Middle frontal gyrus (tissue), 1 donor: ENCODE measurements at regions not wholly inside any gene's neighbourhood (a gene's known extent, or its start where the extent isn't known, plus 50 kb on each side); places are given as distances from the start of the nearest gene placed in this dataset.
"Not testable (repeated sequence)": the region's sequence is repeated elsewhere in the genome, so short reads cannot be mapped to it uniquely, and the experiment has no call there.

Experiments
- DNase-seq: peaks from one replicate; pipeline ENCODE4 v3.0.0-alpha.2; 2015; ENCODE audit warnings: low spot score; ENCODE audit errors: extremely low spot score

DNA sequence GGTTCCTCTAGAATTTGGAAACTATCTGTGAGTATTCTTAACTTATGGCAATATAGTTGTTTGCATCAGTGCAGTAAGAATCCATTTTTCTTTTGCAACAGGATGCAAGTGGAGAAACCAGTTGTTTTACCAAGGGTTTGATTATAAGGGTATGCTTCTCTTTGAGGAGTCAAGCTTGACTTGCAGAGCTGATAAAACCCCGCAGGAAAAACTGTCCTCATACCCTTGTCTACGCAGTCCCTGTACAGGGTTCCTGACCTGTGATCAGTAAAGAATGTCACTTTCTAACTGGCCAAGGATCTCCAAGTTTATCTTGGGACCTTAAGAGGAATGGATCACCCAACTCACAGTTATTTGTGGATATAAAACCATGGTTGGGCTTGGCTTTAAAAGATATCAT lies 161.1 kb upstream of the OLIG3 start:
- DNase-seq: no peak

DNA sequence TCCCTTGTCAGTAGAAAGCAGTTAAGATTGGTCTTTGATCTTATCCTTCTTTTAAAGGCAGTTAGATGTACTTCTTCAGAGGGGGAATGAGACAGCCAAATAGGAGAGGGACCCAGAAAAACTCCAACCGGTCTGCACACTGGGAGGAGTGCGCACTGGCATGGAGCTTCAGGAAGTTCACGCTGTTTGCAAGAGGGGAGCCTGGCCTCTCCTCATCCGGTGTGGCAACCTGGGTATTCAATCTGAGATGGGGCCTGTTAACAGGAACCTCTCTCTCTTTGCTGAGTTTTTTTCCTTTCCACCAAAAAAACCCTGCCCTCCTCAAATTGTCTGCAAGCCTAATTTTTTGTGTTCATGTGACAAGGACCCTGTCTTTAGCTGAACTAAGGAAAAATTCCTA lies 162.5 kb upstream of the OLIG3 start:
- no peak for DNase-seq

DNA sequence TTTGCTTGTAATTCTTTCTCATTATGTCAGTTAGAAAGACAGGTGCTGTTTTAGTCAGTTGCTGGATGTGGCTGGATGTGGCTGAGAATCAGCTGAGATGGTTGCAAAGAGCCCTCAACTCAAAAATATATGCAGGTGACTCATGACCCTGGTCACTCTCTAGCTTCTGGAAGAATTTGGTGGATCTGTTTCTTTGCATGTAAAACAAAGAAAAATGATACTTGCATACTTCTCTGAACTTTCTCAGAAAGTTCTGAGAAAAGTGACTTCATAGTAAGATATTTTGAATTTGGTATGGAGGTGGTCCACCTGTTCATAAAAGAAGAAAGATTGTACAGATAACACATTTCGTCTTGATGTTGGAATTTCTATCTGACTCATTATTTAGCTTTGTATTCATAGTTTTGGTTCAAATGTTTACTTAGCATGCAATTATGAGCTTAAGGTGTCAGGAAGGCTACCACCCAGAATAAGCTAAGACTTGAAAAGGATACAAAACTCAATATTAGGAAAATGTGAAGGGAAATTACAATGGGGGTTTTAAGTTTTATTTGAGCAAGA lies 163.2 kb upstream of the OLIG3 start:
- DNase-seq: no peak

DNA sequence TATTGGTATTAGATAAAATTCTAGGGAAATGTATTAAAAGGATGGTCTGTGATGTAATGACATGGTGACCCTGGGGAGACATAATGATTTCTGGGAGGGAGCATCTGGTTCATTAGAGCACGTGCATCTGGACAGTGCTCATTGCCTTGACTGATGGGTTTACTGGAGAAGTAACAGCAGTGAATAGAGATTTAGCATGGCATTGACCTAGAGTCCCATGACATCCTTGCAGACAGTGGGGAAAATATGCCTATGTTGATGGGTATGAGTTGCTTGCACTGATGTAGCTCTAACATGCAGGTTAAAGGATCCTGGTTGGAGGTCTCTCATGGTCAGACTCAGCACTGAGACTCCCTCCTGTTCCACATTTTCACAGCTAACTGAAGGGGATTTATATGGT lies 164.1 kb upstream of the OLIG3 start:
- DNase-seq: no peak

- DNase-seq: no peak
Measured at GRCh38 chr6:137659871-137660270, 165.7 kb upstream of the OLIG3 start.

DNA sequence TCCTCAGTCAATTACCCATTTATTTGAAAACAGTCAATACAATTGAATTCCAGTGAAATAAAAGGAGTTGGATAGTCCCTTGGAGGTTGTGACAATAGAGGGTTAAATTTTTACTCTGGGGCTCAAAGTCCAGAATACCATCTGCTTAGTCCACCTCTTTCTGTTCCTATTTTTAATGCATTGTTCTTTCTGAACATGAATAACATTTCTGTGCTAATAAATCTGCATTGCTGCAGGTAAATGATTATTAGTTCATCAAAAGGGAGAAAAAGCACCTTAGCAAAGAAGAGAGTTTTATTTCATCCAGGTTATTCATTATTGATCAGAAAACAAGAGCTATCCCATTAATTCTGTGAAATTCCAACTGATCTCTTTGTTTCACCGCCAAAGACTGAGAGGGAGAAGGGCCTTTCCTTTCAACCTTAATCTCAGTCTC lies 166.1 kb upstream of the OLIG3 start:
- DNase-seq: no peak

- no peak for DNase-seq
Measured at GRCh38 chr6:137661601-137662000, 167.4 kb upstream of the OLIG3 start.

DNA sequence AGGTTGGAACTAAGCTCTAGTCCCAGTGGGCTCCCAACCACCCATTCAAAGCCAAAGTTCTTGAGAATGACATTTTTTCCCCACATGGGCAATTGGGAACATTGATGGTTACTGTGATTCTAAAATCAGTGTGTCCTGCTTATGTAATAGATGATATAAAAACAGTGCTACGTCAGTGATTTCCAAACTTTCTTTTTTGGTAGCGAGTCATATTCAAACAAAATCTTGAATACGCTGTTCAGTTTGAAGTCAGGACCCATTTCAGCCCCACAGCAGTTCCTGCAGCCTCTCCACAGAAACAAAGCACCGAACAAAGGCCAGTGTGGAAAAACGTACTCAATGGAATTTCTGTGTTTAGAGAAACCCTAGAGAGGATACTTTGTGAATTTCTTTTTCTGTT lies 170.0 kb upstream of the OLIG3 start:
- DNase-seq: no peak

GRCh38 chr6:137665342-137665934 lies 171.2 kb upstream of the OLIG3 start:
- DNase-seq: no peak

DNA sequence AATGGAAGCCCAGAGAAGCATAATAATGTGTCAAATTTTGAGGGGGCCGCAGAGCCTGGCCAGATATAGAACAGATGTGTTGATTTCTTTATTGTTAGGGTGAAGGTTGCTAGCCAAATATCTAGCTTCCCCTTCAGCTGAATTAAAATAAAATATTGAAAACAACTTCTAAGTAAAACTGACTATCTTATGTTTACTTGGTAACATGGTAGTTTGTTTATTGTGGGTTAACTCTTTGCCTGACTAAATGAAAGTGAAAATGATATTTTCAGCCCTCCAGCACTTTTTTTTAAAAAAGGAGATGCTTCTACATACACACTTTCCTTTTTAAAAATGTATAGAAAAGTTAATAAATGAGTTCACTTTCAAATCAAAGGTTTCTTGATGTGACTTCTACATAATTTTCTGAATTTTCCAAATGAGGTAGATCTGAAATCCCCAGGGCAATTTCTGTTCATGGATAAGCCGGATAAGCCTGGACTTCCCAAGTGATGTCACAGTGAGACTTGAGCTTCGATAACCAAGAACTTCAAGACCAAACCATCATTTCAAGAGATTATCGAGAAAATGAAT lies 172.1 kb upstream of the OLIG3 start:
- DNase-seq: no peak

DNA sequence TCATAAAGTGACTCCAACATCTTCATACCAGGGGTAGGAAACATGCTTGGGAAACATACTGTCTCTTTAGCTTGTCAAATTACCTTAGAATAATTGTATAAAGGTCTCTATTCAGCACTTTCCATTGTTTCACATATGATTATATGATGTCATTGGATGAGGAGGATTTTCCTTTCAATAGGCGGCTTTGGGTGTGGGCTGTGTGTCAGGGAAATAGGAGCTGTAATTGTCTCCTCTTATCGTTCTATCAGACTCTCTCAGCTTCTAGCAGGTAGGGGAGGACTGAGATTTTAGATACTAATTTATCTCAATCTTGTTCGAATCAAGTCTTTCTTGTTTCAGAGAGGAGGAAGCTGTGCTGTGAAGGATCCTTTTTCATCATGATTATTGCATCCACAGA lies 179.4 kb upstream of the OLIG3 start:
- DNase-seq: no peak

- no peak for DNase-seq
Measured at GRCh38 chr6:137676888-137677287, 182.7 kb upstream of the OLIG3 start.

DNA sequence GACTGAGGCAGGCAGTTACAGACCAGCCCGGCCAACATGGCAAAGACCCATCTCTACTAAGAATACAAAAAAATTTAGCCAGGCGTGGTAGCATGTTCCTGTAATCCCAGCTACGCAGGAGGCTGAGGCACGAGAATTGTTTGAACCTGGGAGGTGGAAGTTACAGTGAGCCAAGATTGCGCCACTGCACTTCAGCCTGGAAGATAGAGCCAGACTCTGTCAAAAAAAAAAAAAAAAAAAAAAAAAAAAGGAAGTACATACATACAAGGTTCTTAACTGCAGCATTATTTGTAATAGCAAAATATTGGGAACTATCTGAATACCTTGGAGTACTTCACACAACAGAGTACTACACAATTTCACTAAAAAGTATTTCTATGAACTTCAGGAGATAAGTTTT lies 183.5 kb upstream of the OLIG3 start:
- DNase-seq: no peak

DNA sequence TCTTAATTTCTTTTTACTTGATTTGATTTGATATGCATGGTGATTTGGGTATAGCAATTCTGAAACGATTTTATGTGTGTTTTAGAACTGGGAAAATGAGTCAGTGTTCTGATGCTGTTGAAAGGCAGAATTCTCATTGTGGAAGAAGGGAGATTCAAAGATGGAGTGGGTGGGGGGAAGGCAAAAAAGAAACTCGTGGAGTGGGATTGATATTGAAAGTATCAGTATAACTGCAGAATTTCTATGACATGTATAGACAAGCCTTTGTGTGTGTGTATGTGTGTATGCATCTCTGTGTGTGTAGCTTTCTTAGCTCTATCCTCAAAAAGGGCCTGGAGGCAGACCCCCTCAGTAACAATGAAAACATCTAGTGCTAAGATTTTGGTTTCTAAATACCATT lies 184.3 kb upstream of the OLIG3 start:
- DNase-seq: no peak

DNA sequence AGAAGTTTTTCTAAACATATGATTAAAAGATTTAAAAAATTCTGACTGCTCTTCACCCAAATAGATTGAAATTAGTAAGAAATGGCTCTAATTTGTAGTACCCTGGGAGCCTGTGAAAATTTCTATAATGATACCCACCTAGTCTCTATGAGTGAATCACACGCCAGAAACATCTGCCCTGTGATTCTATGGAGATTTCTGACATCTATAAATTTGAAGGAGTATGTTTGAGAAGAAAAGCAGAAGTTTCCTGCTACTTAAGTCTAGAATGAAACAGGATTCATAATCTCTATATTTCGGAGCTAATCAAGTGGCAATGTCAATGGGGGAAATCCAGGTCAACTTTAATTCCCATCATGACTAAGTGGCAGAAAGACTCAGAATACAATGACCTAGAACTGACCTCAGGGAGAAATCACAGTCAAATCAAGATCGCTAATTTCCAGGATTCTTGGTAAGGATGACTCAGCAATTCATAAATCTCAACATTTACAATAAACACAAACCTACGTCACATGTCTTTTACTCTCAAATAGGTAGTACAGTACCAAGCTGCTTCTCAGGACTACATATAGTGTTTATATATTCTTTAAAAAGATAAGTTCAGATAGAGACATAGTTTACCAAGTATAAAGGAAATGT lies 186.2 kb upstream of the TNFAIP3 start:
- no peak for DNase-seq

DNA sequence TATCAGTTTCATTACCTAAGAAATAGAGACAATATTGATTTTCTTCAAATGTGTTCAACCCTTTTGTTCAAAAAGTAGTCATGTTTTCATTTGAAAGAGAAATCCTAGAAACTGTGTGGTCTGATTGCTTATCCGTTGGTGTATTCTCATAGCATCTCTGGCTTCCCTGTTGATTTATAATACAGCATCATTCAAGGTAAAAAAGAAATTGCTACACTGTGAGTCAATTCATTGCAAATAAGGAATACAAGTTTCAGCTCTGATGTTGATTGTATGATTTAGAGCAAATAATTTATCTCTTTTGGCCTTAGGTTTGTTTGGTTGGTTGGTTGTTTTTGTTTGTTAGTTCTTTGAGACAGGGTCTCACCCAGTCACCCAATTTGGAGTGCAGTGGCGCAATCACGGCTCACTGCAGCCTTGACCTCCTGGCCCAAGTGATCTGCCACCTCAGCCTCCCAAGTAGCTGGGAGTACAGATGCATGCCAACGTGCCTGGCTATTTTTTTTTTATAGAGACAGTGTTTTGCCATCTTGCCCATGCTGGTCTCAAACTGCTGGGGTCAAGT lies 185.5 kb upstream of the TNFAIP3 start:
- no peak for DNase-seq

DNA sequence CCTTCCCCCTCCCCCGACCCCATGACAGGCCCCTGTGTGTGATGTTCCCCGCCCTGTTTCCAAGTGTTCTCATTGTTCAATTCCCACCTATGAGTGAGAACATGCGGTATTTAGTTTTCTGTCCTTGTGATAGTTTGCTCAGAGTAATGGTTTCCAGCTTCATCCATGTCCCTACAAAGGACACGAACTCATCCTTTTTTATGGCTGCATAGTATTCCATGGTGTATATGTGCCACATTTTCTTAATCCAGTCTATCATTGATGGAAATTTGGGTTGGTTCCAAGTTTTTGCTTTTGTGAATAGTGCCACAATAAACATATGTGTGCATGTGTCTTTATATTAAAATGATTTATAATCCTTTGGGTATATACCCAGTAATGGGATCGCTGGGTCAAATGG lies 184.4 kb upstream of the TNFAIP3 start:
- not testable (repeated sequence) for DNase-seq

DNA sequence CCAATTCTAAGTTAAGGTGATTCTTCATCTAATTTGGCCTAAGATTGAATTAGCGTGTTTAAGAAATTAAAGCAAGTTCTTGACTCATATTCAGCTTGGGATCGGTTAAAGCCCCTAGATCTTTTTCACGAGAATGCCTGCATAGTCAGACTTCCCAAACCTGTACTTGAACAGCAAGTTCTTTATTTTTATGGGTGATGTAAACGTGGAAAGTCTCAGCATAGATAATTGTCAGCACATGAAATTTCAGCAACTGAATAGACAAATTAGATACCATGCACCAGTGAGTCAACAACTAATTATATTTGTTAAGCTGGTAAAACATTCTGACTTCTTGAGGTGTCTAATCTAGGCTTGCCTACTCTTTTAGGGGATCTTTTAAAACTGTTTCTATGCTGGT lies 183.1 kb upstream of the TNFAIP3 start:
- DNase-seq: no peak

DNA sequence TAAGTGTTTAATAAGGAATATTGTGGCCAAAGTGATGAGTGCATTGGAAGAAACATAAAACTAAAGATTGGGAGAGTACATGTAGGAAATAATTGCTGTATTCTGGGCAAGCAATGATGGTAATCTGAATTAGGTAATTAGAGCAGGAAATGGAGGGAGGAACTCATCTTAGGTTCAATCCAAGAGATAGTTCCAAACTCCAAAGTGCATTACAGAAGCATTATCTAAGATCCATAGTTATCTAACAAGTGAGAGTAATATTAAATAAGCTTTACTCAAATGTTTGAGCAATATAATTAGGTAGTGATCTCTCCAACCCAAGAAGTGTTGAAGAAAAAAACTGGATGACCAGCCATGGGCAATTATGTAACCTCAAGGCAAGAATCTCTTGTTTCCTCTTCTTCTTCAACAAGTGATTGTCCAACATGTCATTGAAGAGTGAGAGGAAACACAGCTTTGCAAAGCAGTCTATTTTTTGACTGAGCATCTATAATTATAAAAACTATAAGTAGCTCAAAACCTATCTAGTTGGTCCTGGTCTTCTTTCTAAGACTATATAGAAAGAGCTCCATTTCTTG lies 181.2 kb upstream of the TNFAIP3 start:
- DNase-seq: no peak

GRCh38 chr6:137687818-137688217 lies 179.2 kb upstream of the TNFAIP3 start:
- no peak for DNase-seq

DNA sequence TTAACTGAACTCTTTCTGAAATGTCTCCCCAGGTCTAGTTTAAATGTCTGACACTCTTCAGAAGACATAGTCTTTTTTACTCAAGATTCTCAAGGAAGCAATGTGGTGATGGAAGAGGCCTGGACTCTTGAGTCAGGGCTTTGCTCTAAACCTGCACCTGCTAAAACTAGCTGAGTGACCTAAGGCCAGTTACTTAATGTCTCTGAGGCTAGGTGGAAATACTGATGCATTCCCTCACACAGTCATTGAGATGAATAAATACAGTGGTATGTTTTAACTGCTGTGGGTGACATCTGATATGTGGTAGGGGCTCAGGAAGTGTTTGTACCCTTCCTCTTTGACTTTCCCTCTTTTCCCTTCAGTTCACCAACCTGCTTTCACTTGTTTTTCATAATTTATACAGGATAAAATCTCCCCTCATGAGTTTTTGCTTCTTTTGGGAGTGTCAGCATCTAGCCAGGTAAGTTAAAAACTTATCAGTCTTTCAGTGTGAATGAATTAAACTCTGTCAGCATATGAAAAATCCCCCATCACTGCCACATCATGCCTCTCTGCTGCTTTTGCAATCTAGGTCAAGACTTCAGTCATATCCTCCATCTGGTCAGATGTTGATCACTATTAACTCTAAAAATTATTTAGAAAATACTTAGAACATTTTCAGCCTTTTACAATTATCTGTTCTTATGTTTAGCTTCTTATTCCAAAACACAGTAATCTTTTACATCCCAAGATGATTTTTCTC lies 178.7 kb upstream of the TNFAIP3 start:
- no peak for DNase-seq
